Mammary epithelial cell (primary cell): ENCODE measurements at regions not wholly inside any gene's neighbourhood (a gene's known extent, or its start where the extent isn't known, plus 50 kb on each side); places are given as distances from the start of the nearest gene placed in this dataset.

ENCODE experiments used
- CTCF ChIP-seq, 2 donors: IDR thresholded peaks in 1 of 2; conservative IDR thresholded peaks in 1 of 2; 2 replicates each; pipeline ENCODE4 v1.5.1; 2011 to 2012; ENCODE audit warnings: inconsistent platforms in 2 of 2, low read length in 2 of 2, mild to moderate bottlenecking in 2 of 2, control low read depth in 1 of 2, low read depth in 1 of 2; ENCODE audit not compliant: insufficient read depth in 1 of 2; ENCODE audit errors: extremely low read depth in 1 of 2
- EZH2 ChIP-seq: IDR thresholded peaks from 2 replicates; pipeline ENCODE4 v1.6.1; 2012; ENCODE audit warnings: low read length, inconsistent platforms, borderline replicate concordance

GRCh38 chr2:138123741-138124140 lies 159.5 kb downstream of the HNMT start:
- TF ChIP-seq CTCF (conservative IDR thresholded peaks at IDR 0.05 in 1 of 2, IDR thresholded peaks at IDR 0.05 in 1 of 2; ENCODE audit: extremely low read depth in 1 of 2, insufficient read depth in 1 of 2, low read depth in 1 of 2, low read length in 2 of 2) (no peak), EZH2 (no peak)
